HEK293T (cell line): ENCODE measurements at regions not wholly inside any gene's neighbourhood (a gene's known extent, or its start where the extent isn't known, plus 50 kb on each side); places are given as distances from the start of the nearest gene placed in this dataset.

ENCODE experiments used
- ARNT ChIP-seq: fragments of 450-650 bp; IDR thresholded peaks from 2 replicates; pipeline ENCODE4 v1.6.1; 2017; ENCODE audit warnings: mild to moderate bottlenecking
- BHLHE40 ChIP-seq: fragments of 450-650 bp; IDR thresholded peaks from 2 replicates; pipeline ENCODE4 v1.6.1; 2016; ENCODE audit warnings: mild to moderate bottlenecking, moderate library complexity, borderline replicate concordance
- ELF4 ChIP-seq: fragments of 450-650 bp; IDR thresholded peaks from 2 replicates; pipeline ENCODE4 v1.6.1; 2017; ENCODE audit warnings: antibody characterized with exemption
- FOXA1 ChIP-seq: fragments of 450-650 bp; IDR thresholded peaks from 2 replicates; pipeline ENCODE4 v1.6.1; 2016; ENCODE audit warnings: mild to moderate bottlenecking
- LEF1 ChIP-seq: fragments of 450-650 bp; IDR thresholded peaks from 2 replicates; pipeline ENCODE4 v1.6.1; 2017; ENCODE audit warnings: mild to moderate bottlenecking, borderline replicate concordance
- SUZ12 ChIP-seq: fragments of 450-650 bp; IDR thresholded peaks from 2 replicates; pipeline ENCODE4 v1.6.1; 2016; ENCODE audit warnings: mild to moderate bottlenecking
- ZNF384 ChIP-seq: fragments of 450-650 bp; IDR thresholded peaks from 2 replicates; pipeline ENCODE4 v1.6.1; 2016
- TF ChIP-seq, protein P1 (sequence below): fragments of 450-650 bp; IDR thresholded peaks from 2 replicates; pipeline ENCODE4 v1.6.1; 2016

DNA sequence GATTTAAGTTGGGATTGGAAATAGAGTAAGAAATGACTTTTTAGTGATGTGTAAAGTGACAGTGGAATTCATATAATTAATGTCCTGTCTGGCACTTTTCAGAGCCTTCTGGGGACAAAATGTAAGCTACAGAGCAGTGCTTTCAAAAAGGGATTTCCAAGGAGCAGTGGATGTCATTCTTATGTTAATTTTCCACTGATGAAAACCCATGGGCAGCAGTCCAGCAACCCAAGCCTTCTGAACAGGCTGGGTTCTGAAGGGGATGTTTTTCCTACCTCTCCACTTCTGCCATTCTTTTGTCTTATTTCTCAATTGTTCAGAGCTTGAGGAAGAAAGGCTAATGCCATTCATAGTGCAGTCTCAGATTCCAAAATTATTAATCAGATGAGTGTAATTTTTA is 717.6 kb upstream of the HS3ST1 start:
- TF ChIP-seq SUZ12: no peak
- no peak for TF ChIP-seq BHLHE40
- TF ChIP-seq LEF1: no peak
- TF ChIP-seq, protein P1, sequence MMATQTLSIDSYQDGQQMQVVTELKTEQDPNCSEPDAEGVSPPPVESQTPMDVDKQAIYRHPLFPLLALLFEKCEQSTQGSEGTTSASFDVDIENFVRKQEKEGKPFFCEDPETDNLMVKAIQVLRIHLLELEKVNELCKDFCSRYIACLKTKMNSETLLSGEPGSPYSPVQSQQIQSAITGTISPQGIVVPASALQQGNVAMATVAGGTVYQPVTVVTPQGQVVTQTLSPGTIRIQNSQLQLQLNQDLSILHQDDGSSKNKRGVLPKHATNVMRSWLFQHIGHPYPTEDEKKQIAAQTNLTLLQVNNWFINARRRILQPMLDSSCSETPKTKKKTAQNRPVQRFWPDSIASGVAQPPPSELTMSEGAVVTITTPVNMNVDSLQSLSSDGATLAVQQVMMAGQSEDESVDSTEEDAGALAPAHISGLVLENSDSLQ: no peak
- no peak for TF ChIP-seq FOXA1
- TF ChIP-seq ARNT: no peak
- no peak for TF ChIP-seq ELF4
- no peak for TF ChIP-seq ZNF384
